ENCODE measurements at regions not wholly inside any gene's neighbourhood (a gene's known extent, or its start where the extent isn't known, plus 50 kb on each side); places are given as distances from the start of the nearest gene placed in this dataset. TPM values are rescaled to one million over a fixed set of nuclear protein-coding genes. Genes with fewer than 3 reads are reported as not detected.
A peak's percentile ranks its signal among the peaks of the same experiment; 100 is the strongest.

GRCh38 chr1:192100686-192101468, 57.4 kb upstream of the RGS18 start:
- no peaks in the 10 kb centered on the region for H3K27me3 ChIP-seq (ENCODE audit: control insufficient read depth, insufficient read depth, low read length)
- no peak overlapping the region for H3K4me2 ChIP-seq (ENCODE audit: low read length)
- H3K9me3 ChIP-seq (replicated peaks; ENCODE audit: low read length): no peaks in the 10 kb centered on the region
- H3K9ac ChIP-seq (ENCODE audit: low read depth, low read length): no peak overlapping the region
- no peak overlapping the region for H3K4me3 ChIP-seq (ENCODE audit: low read length)
- peaks cover 17% of the 10 kb centered on the region for H3K4me1 ChIP-seq (ENCODE audit: control insufficient read depth, insufficient read depth, low read length)
- no peaks in the 10 kb centered on the region for H3K36me3 ChIP-seq (ENCODE audit: insufficient read depth, low read length)

GRCh38 chr1:192104128-192104527, 54.1 kb upstream of the RGS18 start:
- no peaks in the 10 kb centered on the region for H3K9me3 ChIP-seq (replicated peaks; ENCODE audit: low read length)
- H3K9ac ChIP-seq (ENCODE audit: low read depth, low read length): peak overlapping the region; percentile 26
- no peak overlapping the region for H3K4me3 ChIP-seq (ENCODE audit: low read length)

GRCh38 chr1:192104852-192105251, 53.4 kb upstream of the RGS18 start:
- Histone ChIP-seq H3K9me3 (replicated peaks; ENCODE audit: low read length) (no peaks in the 10 kb centered on the region), H3K36me3 (ENCODE audit: insufficient read depth, low read length) (no peaks in the 10 kb centered on the region), H3K4me1 (ENCODE audit: control insufficient read depth, insufficient read depth, low read length) (peaks cover 17% of the 10 kb centered on the region), H3K4me3 (ENCODE audit: low read length) (no peak overlapping the region), H3K27me3 (ENCODE audit: control insufficient read depth, insufficient read depth, low read length) (no peaks in the 10 kb centered on the region), H3K9ac (ENCODE audit: low read depth, low read length) (peak overlapping the region; percentile 40), H3K4me2 (ENCODE audit: low read length) (peak overlapping the region; percentile 23)

More at GRCh38 chr1:192104128-192104527, 54.1 kb upstream of the RGS18 start:
- no peak overlapping the region for H3K4me2 ChIP-seq (ENCODE audit: low read length)
- no peaks in the 10 kb centered on the region for H3K36me3 ChIP-seq (ENCODE audit: insufficient read depth, low read length)
- peaks cover 17% of the 10 kb centered on the region for H3K4me1 ChIP-seq (ENCODE audit: control insufficient read depth, insufficient read depth, low read length)
- H3K27me3 ChIP-seq (ENCODE audit: control insufficient read depth, insufficient read depth, low read length): no peaks in the 10 kb centered on the region

GRCh38 chr1:192108161-192108560, 50.1 kb upstream of the RGS18 start:
- Histone ChIP-seq H3K9ac (ENCODE audit: low read depth, low read length) (no peak overlapping the region), H3K4me3 (ENCODE audit: low read length) (no peak overlapping the region), H3K36me3 (ENCODE audit: insufficient read depth, low read length) (no peaks in the 10 kb centered on the region), H3K4me2 (ENCODE audit: low read length) (no peak overlapping the region), H3K4me1 (ENCODE audit: control insufficient read depth, insufficient read depth, low read length) (peaks cover 17% of the 10 kb centered on the region), H3K27me3 (ENCODE audit: control insufficient read depth, insufficient read depth, low read length) (no peaks in the 10 kb centered on the region), H3K9me3 (replicated peaks; ENCODE audit: low read length) (no peaks in the 10 kb centered on the region)

Small RNAs in the stretch of these regions (small RNA-seq; reads per million reads assigned to genes)
- gene AL139135.1 (not detected), gene AL713866.2 (not detected)

Data from skeletal muscle satellite cell (primary cell).